ENCODE measurements at regions not wholly inside any gene's neighbourhood (a gene's known extent, or its start where the extent isn't known, plus 50 kb on each side); places are given as distances from the start of the nearest gene placed in this dataset.

- Histone ChIP-seq H3K4me3 (ENCODE audit: low read depth, low read length, poor library complexity, severe bottlenecking) (no peak overlapping the region), H3K27ac (ENCODE audit: low read depth, low read length, poor library complexity, severe bottlenecking) (no peak overlapping the region), H3K9me3 (ENCODE audit: low read length) (no peaks in the 10 kb centered on the region), H3K4me1 (ENCODE audit: insufficient read depth, low read length, poor library complexity, severe bottlenecking) (no peaks in the 10 kb centered on the region), H3K9me2 (ENCODE audit: insufficient read depth, low read length) (no peaks in the 10 kb centered on the region), H3K79me2 (ENCODE audit: insufficient read depth, low read depth, low read length) (no peaks in the 10 kb centered on the region), H3K36me3 (ENCODE audit: insufficient read depth, low read length) (no peaks in the 10 kb centered on the region), H3K4me2 (ENCODE audit: low read length) (no peak overlapping the region), H4K20me1 (ENCODE audit: insufficient read depth, low read length) (no peaks in the 10 kb centered on the region), H2AFZ (ENCODE audit: low read length) (no peak overlapping the region)
- no peak for DNase-seq (ENCODE audit: low spot score)
- BruUV-seq (replicated peaks) = no TSS peak
- intact Hi-C loops (cut with micrococcal nuclease; ENCODE audit: unreplicated experiment) = no loop called here
- POLR2A ChIA-PET = no interaction called here
- CTCF ChIA-PET (ENCODE audit: unreplicated experiment) = no interaction called here
- TF ChIP-seq, protein P1, sequence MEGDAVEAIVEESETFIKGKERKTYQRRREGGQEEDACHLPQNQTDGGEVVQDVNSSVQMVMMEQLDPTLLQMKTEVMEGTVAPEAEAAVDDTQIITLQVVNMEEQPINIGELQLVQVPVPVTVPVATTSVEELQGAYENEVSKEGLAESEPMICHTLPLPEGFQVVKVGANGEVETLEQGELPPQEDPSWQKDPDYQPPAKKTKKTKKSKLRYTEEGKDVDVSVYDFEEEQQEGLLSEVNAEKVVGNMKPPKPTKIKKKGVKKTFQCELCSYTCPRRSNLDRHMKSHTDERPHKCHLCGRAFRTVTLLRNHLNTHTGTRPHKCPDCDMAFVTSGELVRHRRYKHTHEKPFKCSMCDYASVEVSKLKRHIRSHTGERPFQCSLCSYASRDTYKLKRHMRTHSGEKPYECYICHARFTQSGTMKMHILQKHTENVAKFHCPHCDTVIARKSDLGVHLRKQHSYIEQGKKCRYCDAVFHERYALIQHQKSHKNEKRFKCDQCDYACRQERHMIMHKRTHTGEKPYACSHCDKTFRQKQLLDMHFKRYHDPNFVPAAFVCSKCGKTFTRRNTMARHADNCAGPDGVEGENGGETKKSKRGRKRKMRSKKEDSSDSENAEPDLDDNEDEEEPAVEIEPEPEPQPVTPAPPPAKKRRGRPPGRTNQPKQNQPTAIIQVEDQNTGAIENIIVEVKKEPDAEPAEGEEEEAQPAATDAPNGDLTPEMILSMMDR (conservative IDR thresholded peaks at IDR 0.05; ENCODE audit: low read length) = no peak
- no peak for TF ChIP-seq EZH2phosphoT487 (IDR thresholded peaks at IDR 0.05; ENCODE audit: borderline replicate concordance, low read depth, low read length)
Observed at GRCh38 chr15:98121957-98122356, 161.5 kb downstream of the ARRDC4 start.

DNA sequence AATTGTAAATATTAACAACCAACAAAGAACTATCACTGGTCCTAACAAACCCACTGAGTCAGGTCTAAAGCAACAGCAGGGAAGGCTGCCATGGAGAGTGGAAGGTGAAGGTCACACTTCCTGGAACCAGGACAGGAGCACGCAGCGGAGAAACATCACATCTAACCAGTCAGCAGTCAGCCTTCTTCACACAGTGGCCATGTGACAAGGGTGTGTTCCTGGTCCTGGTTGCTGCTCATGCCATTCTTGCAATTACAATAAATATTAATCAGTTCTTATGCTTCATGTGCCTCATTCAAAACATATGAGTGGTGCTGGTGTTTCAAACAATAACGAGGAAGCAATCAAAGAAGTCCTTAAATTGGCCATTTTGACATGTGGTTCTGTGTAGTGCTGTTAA lies 162.8 kb downstream of the ARRDC4 start:
- Histone ChIP-seq H3K4me3 (ENCODE audit: low read depth, low read length, poor library complexity, severe bottlenecking) (no peak overlapping the region), H3K27ac (ENCODE audit: low read depth, low read length, poor library complexity, severe bottlenecking) (no peak overlapping the region), H3K79me2 (ENCODE audit: insufficient read depth, low read depth, low read length) (no peaks in the 10 kb centered on the region), H3K4me1 (ENCODE audit: insufficient read depth, low read length, poor library complexity, severe bottlenecking) (no peaks in the 10 kb centered on the region), H3K9me3 (ENCODE audit: low read length) (no peaks in the 10 kb centered on the region), H3K4me2 (ENCODE audit: low read length) (no peak overlapping the region), H2AFZ (ENCODE audit: low read length) (no peak overlapping the region), H3K9me2 (ENCODE audit: insufficient read depth, low read length) (no peaks in the 10 kb centered on the region), H4K20me1 (ENCODE audit: insufficient read depth, low read length) (no peaks in the 10 kb centered on the region), H3K36me3 (ENCODE audit: insufficient read depth, low read length) (no peaks in the 10 kb centered on the region)
- ChIA-PET CTCF (ENCODE audit: unreplicated experiment) (no interaction called here), POLR2A (no interaction called here)
- intact Hi-C loops (cut with micrococcal nuclease; ENCODE audit: unreplicated experiment) = no loop called here
- no TSS peak for BruUV-seq (replicated peaks)
- no peak for DNase-seq (ENCODE audit: low spot score)
- TF ChIP-seq EZH2phosphoT487 (IDR thresholded peaks at IDR 0.05; ENCODE audit: borderline replicate concordance, low read depth, low read length) = no peak
- TF ChIP-seq, protein P1 (conservative IDR thresholded peaks at IDR 0.05; ENCODE audit: low read length) = no peak

DNA sequence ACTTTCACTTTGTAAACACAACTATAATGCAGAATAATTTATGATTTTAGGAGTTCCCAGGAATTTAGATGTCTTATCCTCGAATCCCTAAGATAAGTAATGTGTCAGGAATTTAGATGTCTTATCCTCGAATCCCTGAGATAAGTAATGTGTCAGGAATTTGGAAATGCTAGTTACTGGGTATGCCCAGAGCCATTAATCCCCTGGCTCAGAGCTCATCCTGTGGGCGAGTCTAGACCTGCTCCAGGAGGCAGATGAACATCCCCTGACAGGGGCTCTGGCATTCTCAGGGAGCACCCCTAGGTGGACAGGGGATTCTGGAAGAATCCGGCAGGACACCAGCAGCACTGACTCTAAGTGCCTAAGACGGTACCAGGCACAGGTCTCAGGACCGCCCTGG lies 163.3 kb downstream of the ARRDC4 start:
- H4K20me1 ChIP-seq (ENCODE audit: insufficient read depth, low read length) = no peaks in the 10 kb centered on the region
- H3K9me2 ChIP-seq (ENCODE audit: insufficient read depth, low read length) = no peaks in the 10 kb centered on the region
- CTCF ChIA-PET (ENCODE audit: unreplicated experiment) = no interaction called here
- DNase-seq (ENCODE audit: low spot score) = no peak
- H3K4me3 ChIP-seq (ENCODE audit: low read depth, low read length, poor library complexity, severe bottlenecking) = no peak overlapping the region
- TF ChIP-seq, protein P1 (conservative IDR thresholded peaks at IDR 0.05; ENCODE audit: low read length) = no peak
- TF ChIP-seq EZH2phosphoT487 (IDR thresholded peaks at IDR 0.05; ENCODE audit: borderline replicate concordance, low read depth, low read length) = no peak
- H3K4me2 ChIP-seq (ENCODE audit: low read length) = no peak overlapping the region
- no peaks in the 10 kb centered on the region for H3K9me3 ChIP-seq (ENCODE audit: low read length)
- no TSS peak for BruUV-seq (replicated peaks)
- no peaks in the 10 kb centered on the region for H3K4me1 ChIP-seq (ENCODE audit: insufficient read depth, low read length, poor library complexity, severe bottlenecking)
- intact Hi-C loops (cut with micrococcal nuclease; ENCODE audit: unreplicated experiment) = no loop called here
- H3K36me3 ChIP-seq (ENCODE audit: insufficient read depth, low read length) = no peaks in the 10 kb centered on the region
- no peaks in the 10 kb centered on the region for H3K79me2 ChIP-seq (ENCODE audit: insufficient read depth, low read depth, low read length)
- no peak overlapping the region for H3K27ac ChIP-seq (ENCODE audit: low read depth, low read length, poor library complexity, severe bottlenecking)
- H2AFZ ChIP-seq (ENCODE audit: low read length) = no peak overlapping the region
- POLR2A ChIA-PET = no interaction called here
